H1 (cell line): ENCODE measurements at regions not wholly inside any gene's neighbourhood (a gene's known extent, or its start where the extent isn't known, plus 50 kb on each side); places are given as distances from the start of the nearest gene placed in this dataset.

Source experiments
- CTCF ChIP-seq, 3 experiments: IDR thresholded peaks; 1 replicate in 2 of 3; 2 replicates in 1 of 3; pipeline versions ENCODE4 v1.5.1 to v1.6.1; 2011; ENCODE audit warnings: low read length in 3 of 3, mild to moderate bottlenecking in 3 of 3, inconsistent platforms in 2 of 3, low read depth in 1 of 3, moderate library complexity in 1 of 3; ENCODE audit not compliant: insufficient read depth in 1 of 3; ENCODE audit errors: control extremely low read depth in 1 of 3
- FOSL1 ChIP-seq: IDR thresholded peaks from 2 replicates; pipeline ENCODE4 v1.6.1; 2011; ENCODE audit warnings: mild to moderate bottlenecking, low read depth, low read length, moderate library complexity; ENCODE audit not compliant: insufficient read depth
- GABPA ChIP-seq: IDR thresholded peaks from 2 replicates; pipeline ENCODE4 v1.6.1; 2011; ENCODE audit warnings: mild to moderate bottlenecking, low read length, moderate library complexity, borderline replicate concordance; ENCODE audit not compliant: insufficient read depth
- SIN3A ChIP-seq, 2 experiments: IDR thresholded peaks in 1 of 2; conservative IDR thresholded peaks in 1 of 2; 2 replicates each; pipeline ENCODE4 v1.6.1; 2011 to 2012; ENCODE audit warnings: low read length in 2 of 2, improper control_type of control experiment in 1 of 2, low read depth in 1 of 2, mild to moderate bottlenecking in 1 of 2

- TF ChIP-seq FOSL1 (no peak), GABPA (no peak), CTCF (IDR thresholded peaks at IDR 0.05; ENCODE audit: control extremely low read depth in 1 of 3, insufficient read depth in 1 of 3, low read depth in 1 of 3, low read length in 3 of 3) (no peak), SIN3A (conservative IDR thresholded peaks at IDR 0.05 in 1 of 2, IDR thresholded peaks at IDR 0.05 in 1 of 2; ENCODE audit: low read depth in 1 of 2, low read length in 2 of 2) (no peak)
These were observed 957.8 kb upstream of the TYRP1 start for GRCh38 chr9:11735391-11735790.
